Endothelial cell of umbilical vein (primary cell): ENCODE measurements at regions not wholly inside any gene's neighbourhood (a gene's known extent, or its start where the extent isn't known, plus 50 kb on each side); places are given as distances from the start of the nearest gene placed in this dataset.

ENCODE experiments used
- BruUV-seq: library from RNA; stranded (reverse); fragments of 400-500 nt; replicated peaks from 2 replicates; lab custom pipeline; 2021; lab: Mats Ljungman, UMichigan
- CTCF ChIA-PET: fragments of 300-600, 350-600 bp; sonication (Branson Sonifier 250); formaldehyde crosslinking; loops from one replicate; lab custom pipeline; 2021; ENCODE audit warnings: antibody characterized with exemption, inconsistent platforms; lab: Charles Lee
- POLR2A ChIA-PET: fragments of 300-600, 350-600 bp; sonication (Branson Sonifier 250); formaldehyde crosslinking; loops from one replicate; lab custom pipeline; 2021; ENCODE audit warnings: antibody characterized with exemption, inconsistent platforms; lab: Charles Lee
- DNase-seq: peaks from one replicate; pipeline ENCODE4 v3.0.0-alpha.2; 2011; ENCODE audit warnings: low read depth, low spot score
- FAIRE-seq: peaks from 2 replicates; lab custom pipeline; 2011; peaks lifted over from hg19 to GRCh38; lab: Jason Lieb, UNC
- H2AFZ ChIP-seq: 2 replicates; pipeline ENCODE4 v1.6.0; 2012; ENCODE audit warnings: low read depth, low read length, control low read depth, inconsistent platforms
- H3K27ac ChIP-seq: 2 replicates; pipeline ENCODE4 v1.5.1; 2011; ENCODE audit warnings: low read depth, mild to moderate bottlenecking, control low read depth, low read length, moderate library complexity; ENCODE audit not compliant: insufficient read depth
- H3K27me3 ChIP-seq, 2 experiments: 2 replicates each; pipeline versions ENCODE4 v1.6.0 to v1.6.1; 2011; ENCODE audit warnings: low read length in 2 of 2, mixed read lengths in 1 of 2; ENCODE audit not compliant: control insufficient read depth in 2 of 2, insufficient read depth in 2 of 2
- H3K36me3 ChIP-seq, 2 experiments: 2 replicates in 1 of 2; 3 replicates in 1 of 2; pipeline ENCODE4 v1.5.1; 2011; ENCODE audit warnings: low read length in 2 of 2, mild to moderate bottlenecking in 1 of 2, moderate library complexity in 1 of 2; ENCODE audit not compliant: control insufficient read depth in 2 of 2, insufficient read depth in 2 of 2; ENCODE audit errors: extremely low read depth in 1 of 2
- H3K4me1 ChIP-seq: 3 replicates; pipeline ENCODE4 v1.5.1; 2011; ENCODE audit warnings: mild to moderate bottlenecking, low read length; ENCODE audit not compliant: control insufficient read depth, insufficient read depth; ENCODE audit errors: extremely low read depth
- H3K4me2 ChIP-seq: 2 replicates; pipeline ENCODE4 v1.6.1; 2011; ENCODE audit warnings: low read length, control low read depth, mixed read lengths; ENCODE audit not compliant: insufficient read depth
- H3K4me3 ChIP-seq, 3 experiments: fragments of 200-600 bp in 1 of 3; sonication (generic), shearing (Covaris generic) in 1 of 3; replicated peaks in 1 of 3; 2 replicates each; pipeline ENCODE4 v1.5.1; 2011 to 2016; ENCODE audit warnings: control low read depth in 3 of 3, low read length in 3 of 3, mild to moderate bottlenecking in 2 of 3, inconsistent platforms in 1 of 3, low read depth in 1 of 3, moderate library complexity in 1 of 3; ENCODE audit not compliant: insufficient read depth in 1 of 3
- H3K79me2 ChIP-seq: 2 replicates; pipeline ENCODE4 v1.6.0; 2012; ENCODE audit warnings: low read length, inconsistent platforms; ENCODE audit not compliant: control insufficient read depth, insufficient read depth
- H3K9ac ChIP-seq: replicated peaks from 2 replicates; pipeline ENCODE3; 2011; ENCODE audit warnings: low read length, control low read depth; ENCODE audit not compliant: insufficient read depth; ENCODE audit errors: extremely low read depth
- H3K9me1 ChIP-seq: replicated peaks from 3 replicates; pipeline ENCODE4 v1.6.0; 2011; ENCODE audit warnings: mild to moderate bottlenecking, low read length; ENCODE audit not compliant: control insufficient read depth, insufficient read depth; ENCODE audit errors: extremely low read depth
- H3K9me3 ChIP-seq: replicated peaks from 2 replicates; pipeline ENCODE4 v1.5.1; 2012; ENCODE audit warnings: low read length, inconsistent platforms; ENCODE audit not compliant: control insufficient read depth, insufficient read depth
- H4K20me1 ChIP-seq: replicated peaks from 2 replicates; pipeline ENCODE3; 2011; ENCODE audit warnings: mild to moderate bottlenecking, low read length; ENCODE audit not compliant: control insufficient read depth, insufficient read depth; ENCODE audit errors: extremely low read depth
- CTCF ChIP-seq, 2 donors: IDR thresholded peaks; 1 replicate in 1 of 2; 2 replicates in 1 of 2; pipeline ENCODE4 v1.5.1; 2011; ENCODE audit warnings: low read length in 2 of 2, mild to moderate bottlenecking in 2 of 2, moderate library complexity in 2 of 2, control low read depth in 1 of 2, inconsistent platforms in 1 of 2, low read depth in 1 of 2; ENCODE audit not compliant: insufficient read depth in 1 of 2; ENCODE audit errors: extremely low read depth in 1 of 2
- EZH2 ChIP-seq: IDR thresholded peaks from 2 replicates; pipeline ENCODE4 v1.6.1; 2012; ENCODE audit warnings: borderline replicate concordance, low read depth, mild to moderate bottlenecking, moderate library complexity, low read length, inconsistent platforms; ENCODE audit not compliant: severe bottlenecking
- FOS ChIP-seq: IDR thresholded peaks from 2 replicates; pipeline ENCODE4 v1.6.1; 2011; ENCODE audit warnings: mild to moderate bottlenecking, low read length, moderate library complexity, borderline replicate concordance; ENCODE audit not compliant: insufficient read depth
- GATA2 ChIP-seq: IDR thresholded peaks from 2 replicates; pipeline ENCODE4 v1.7.0; 2011; ENCODE audit warnings: low read depth, mild to moderate bottlenecking, moderate library complexity, mixed read lengths, low read length; ENCODE audit not compliant: insufficient read length, insufficient read depth
- JUN ChIP-seq: IDR thresholded peaks from 2 replicates; pipeline ENCODE4 v1.6.1; 2011; ENCODE audit warnings: borderline replicate concordance, low read depth; ENCODE audit not compliant: insufficient read length, insufficient read depth
- MAX ChIP-seq: IDR thresholded peaks from 2 replicates; pipeline ENCODE4 v1.6.1; 2011; ENCODE audit not compliant: insufficient read depth, insufficient read length
- MYC ChIP-seq: IDR thresholded peaks from one replicate; pipeline ENCODE4 v1.6.1; 2011; ENCODE audit warnings: mild to moderate bottlenecking, low read depth, low read length
- POLR2A ChIP-seq: IDR thresholded peaks from 2 replicates; pipeline ENCODE4 v1.6.1; 2012; ENCODE audit warnings: low read depth, mild to moderate bottlenecking, control low read depth, low read length
- POLR2AphosphoS5 ChIP-seq: IDR thresholded peaks from 2 replicates; pipeline ENCODE4 v1.6.1; 2012; ENCODE audit warnings: low read depth, mild to moderate bottlenecking, control low read depth, low read length, moderate library complexity; ENCODE audit not compliant: insufficient read depth
- dilution Hi-C: fragments of 300-500 bp; cut with MboI; formaldehyde crosslinking; loops from one replicate; pipeline ENCODE4 v1.15.0; 2019; ENCODE audit warnings: low sequenced_read_pairs; ENCODE audit not compliant: extremely low pct_ligation_motif_present
- intact Hi-C: fragments of 100-400 bp; cut with micrococcal nuclease; formaldehyde crosslinking; loops from one replicate; pipeline ENCODE4 v1.10.0; 2022

GRCh38 chr2:52571380-52572347, 1195.9 kb upstream of the CHAC2 start:
- Histone ChIP-seq H3K27ac (no peak overlapping the region), H3K4me2 (no peak overlapping the region), H3K27me3 (no peaks in the 10 kb centered on the region), H3K9me1 (no peaks in the 10 kb centered on the region), H3K9me3 (no peaks in the 10 kb centered on the region), H3K79me2 (no peaks in the 10 kb centered on the region), H2AFZ (no peak overlapping the region), H3K9ac (no peak overlapping the region), H3K36me3 (no peaks in the 10 kb centered on the region), H3K4me1 (no peaks in the 10 kb centered on the region), H3K4me3 (no peak overlapping the region), H4K20me1 (no peaks in the 10 kb centered on the region)
- ChIA-PET CTCF (no interaction called here), POLR2A (no interaction called here)
- FAIRE-seq (no peak), DNase-seq (no peak)
- BruUV-seq: no TSS peak
- intact Hi-C loops: no loop called here
- TF ChIP-seq MYC: no peak
- TF ChIP-seq POLR2A: no peak
- no peak for TF ChIP-seq JUN
- TF ChIP-seq FOS: no peak
- TF ChIP-seq POLR2AphosphoS5: no peak
- no peak for TF ChIP-seq CTCF (IDR thresholded peaks at IDR 0.05; ENCODE audit: extremely low read depth in 1 of 2, insufficient read depth in 1 of 2, low read depth in 1 of 2, low read length in 2 of 2)
- no peak for TF ChIP-seq MAX
- no peak for TF ChIP-seq GATA2
- no peak for TF ChIP-seq EZH2
- dilution Hi-C loops: no loop called here
